H9 (cell line): ENCODE measurements at regions not wholly inside any gene's neighbourhood (a gene's known extent, or its start where the extent isn't known, plus 50 kb on each side); places are given as distances from the start of the nearest gene placed in this dataset.

Source experiments
- DNase-seq: peaks from one replicate; pipeline ENCODE4 v3.0.0-alpha.2; 2017
- H2AFZ ChIP-seq: one replicate; pipeline ENCODE4 v1.6.1; 2013; ENCODE audit warnings: mild to moderate bottlenecking, low read length, control low read depth, moderate library complexity
- H2AK5ac ChIP-seq: 2 replicates; pipeline ENCODE4 v1.6.1; 2013; ENCODE audit warnings: low read length, control low read depth, mixed read lengths; ENCODE audit not compliant: insufficient read length
- H2BK120ac ChIP-seq: one replicate; pipeline ENCODE4 v1.6.1; 2013; ENCODE audit warnings: low read depth, mild to moderate bottlenecking, low read length, control low read depth, inconsistent platforms; ENCODE audit not compliant: poor library complexity, severe bottlenecking
- H2BK12ac ChIP-seq: 2 replicates; pipeline ENCODE4 v1.6.1; 2013; ENCODE audit warnings: low read length, control low read depth, mixed read lengths, low read depth; ENCODE audit not compliant: insufficient read length
- H2BK15ac ChIP-seq: 2 replicates; pipeline ENCODE4 v1.6.1; 2013; ENCODE audit warnings: low read depth, low read length, control low read depth
- H2BK20ac ChIP-seq: one replicate; pipeline ENCODE4 v1.6.1; 2013; ENCODE audit warnings: low read depth, mild to moderate bottlenecking, low read length, control low read depth, inconsistent platforms; ENCODE audit not compliant: poor library complexity, severe bottlenecking
- H2BK5ac ChIP-seq: 2 replicates; pipeline ENCODE4 v1.6.1; 2013; ENCODE audit warnings: low read length, control low read depth, mixed read lengths; ENCODE audit not compliant: insufficient read length
- H3K14ac ChIP-seq: 2 replicates; pipeline ENCODE4 v1.6.1; 2013; ENCODE audit warnings: low read length, control low read depth; ENCODE audit not compliant: insufficient read depth
- H3K18ac ChIP-seq: 2 replicates; pipeline ENCODE4 v1.6.1; 2013; ENCODE audit warnings: low read depth, mild to moderate bottlenecking, mixed read lengths, low read length, control low read depth; ENCODE audit not compliant: insufficient read length
- H3K23ac ChIP-seq: 2 replicates; pipeline ENCODE4 v1.6.1; 2013; ENCODE audit warnings: low read length, control low read depth, mixed read lengths, low read depth; ENCODE audit not compliant: insufficient read length
- H3K23me2 ChIP-seq: 2 replicates; pipeline ENCODE4 v1.6.1; 2013; ENCODE audit warnings: low read depth, mild to moderate bottlenecking, mixed read lengths, low read length, control low read depth; ENCODE audit not compliant: insufficient read length, poor library complexity, severe bottlenecking
- H3K27ac ChIP-seq: 2 replicates; pipeline ENCODE4 v1.5.1; 2013; ENCODE audit warnings: low read length, control low read depth, mixed read lengths, low read depth; ENCODE audit not compliant: insufficient read length
- H3K27me3 ChIP-seq: 2 replicates; pipeline ENCODE4 v1.6.1; 2013; ENCODE audit warnings: low read length, control low read depth, inconsistent platforms; ENCODE audit not compliant: insufficient read depth
- H3K4ac ChIP-seq: 2 replicates; pipeline ENCODE4 v1.6.1; 2013; ENCODE audit warnings: low read depth, mild to moderate bottlenecking, control low read depth, inconsistent platforms, low read length, moderate library complexity
- H3K4me1 ChIP-seq: 2 replicates; pipeline ENCODE4 v1.6.1; 2013; ENCODE audit warnings: low read length, control low read depth, inconsistent platforms; ENCODE audit not compliant: insufficient read depth
- H3K4me2 ChIP-seq: 2 replicates; pipeline ENCODE4 v1.6.1; 2013; ENCODE audit warnings: low read length, control low read depth, mixed read lengths; ENCODE audit not compliant: insufficient read length, insufficient read depth
- H3K56ac ChIP-seq: 2 replicates; pipeline ENCODE4 v1.6.1; 2013; ENCODE audit warnings: low read depth, mild to moderate bottlenecking, mixed read lengths, low read length, control low read depth; ENCODE audit not compliant: insufficient read length
- H3K79me1 ChIP-seq: 2 replicates; pipeline ENCODE4 v1.6.1; 2013; ENCODE audit warnings: low read depth, mild to moderate bottlenecking, moderate library complexity, low read length, control low read depth, inconsistent platforms; ENCODE audit not compliant: insufficient read depth, poor library complexity, severe bottlenecking
- H3K79me2 ChIP-seq: 2 replicates; pipeline ENCODE4 v1.6.1; 2013; ENCODE audit warnings: low read length, control low read depth, inconsistent platforms; ENCODE audit not compliant: insufficient read depth
- H3K9ac ChIP-seq: 2 replicates; pipeline ENCODE4 v1.6.1; 2013; ENCODE audit warnings: low read length, control low read depth, mixed read lengths; ENCODE audit not compliant: insufficient read length; ENCODE audit errors: extremely low read depth
- H3K9me3 ChIP-seq: one replicate; pipeline ENCODE4 v1.6.1; 2013; ENCODE audit warnings: low read depth, low read length, inconsistent platforms; ENCODE audit not compliant: control insufficient read depth
- H3T11ph ChIP-seq: one replicate; pipeline ENCODE4 v1.6.1; 2013; ENCODE audit warnings: mild to moderate bottlenecking, low read length, control low read depth, inconsistent platforms
- H4K20me1 ChIP-seq: one replicate; pipeline ENCODE4 v1.6.1; 2013; ENCODE audit not compliant: control insufficient read depth, insufficient read length, insufficient read depth
- H4K5ac ChIP-seq: 2 replicates; pipeline ENCODE4 v1.6.1; 2013; ENCODE audit warnings: low read depth, mild to moderate bottlenecking, mixed read lengths, low read length, control low read depth; ENCODE audit not compliant: insufficient read length
- H4K8ac ChIP-seq: replicated peaks from 2 replicates; pipeline ENCODE4 v1.6.1; 2013; ENCODE audit warnings: low read length, control low read depth, mixed read lengths, low read depth; ENCODE audit not compliant: insufficient read length
- H4K91ac ChIP-seq: 2 replicates; pipeline ENCODE4 v1.6.1; 2013; ENCODE audit warnings: low read depth, mild to moderate bottlenecking, moderate library complexity, mixed read lengths, low read length, control low read depth; ENCODE audit not compliant: insufficient read length
- H3K27ac Mint-ChIP-seq, 3 experiments: 2 replicates in 2 of 3; 3 replicates in 1 of 3; pipeline ENCODE4 v1.8.0; 2020 to 2021; ENCODE audit warnings: mixed read lengths in 3 of 3, mild to moderate bottlenecking in 1 of 3, moderate library complexity in 1 of 3
- H3K27me3 Mint-ChIP-seq: 2 replicates; pipeline ENCODE4 v1.8.0; 2021; ENCODE audit warnings: low read depth, mild to moderate bottlenecking, moderate library complexity, mixed read lengths
- H3K36me3 Mint-ChIP-seq, 3 experiments: 2 replicates in 2 of 3; 3 replicates in 1 of 3; pipeline ENCODE4 v1.8.0; 2020 to 2021; ENCODE audit warnings: low read depth in 3 of 3, mixed read lengths in 3 of 3; ENCODE audit not compliant: insufficient read depth in 1 of 3
- H3K4me1 Mint-ChIP-seq, 2 experiments: 2 replicates each; pipeline ENCODE4 v1.8.0; 2020; ENCODE audit warnings: mixed read lengths in 2 of 2
- H3K4me3 Mint-ChIP-seq, 2 experiments: 2 replicates in 1 of 2; 3 replicates in 1 of 2; pipeline ENCODE4 v1.8.0; 2020 to 2021; ENCODE audit warnings: mild to moderate bottlenecking in 2 of 2, mixed read lengths in 2 of 2, moderate library complexity in 1 of 2
- H3K9me3 Mint-ChIP-seq, 2 experiments: 2 replicates in 1 of 2; 3 replicates in 1 of 2; pipeline ENCODE4 v1.8.0; 2020; ENCODE audit warnings: mild to moderate bottlenecking in 2 of 2, mixed read lengths in 2 of 2, moderate library complexity in 1 of 2
- CTCF ChIP-seq: fragments of 200-600 bp; sonication (generic); conservative IDR thresholded peaks from 3 replicates; pipeline ENCODE4 v1.8.0; 2021; ENCODE audit warnings: antibody characterized with exemption, mild to moderate bottlenecking
- WGBS: extraction: QIAGEN DNeasy Blood & Tissue Kit; methylation state at CpG from one replicate; pipeline ENCODE4 v1.1.7; 2013; ENCODE audit warnings: missing lambda C conversion rate, low lambda C conversion rate, mixed read lengths; ENCODE audit not compliant: insufficient read length; ENCODE audit errors: extremely low coverage; 5-methylcytosine and 5-hydroxymethylcytosine counted together

GRCh38 chr2:5440174-5440573 lies 252.0 kb upstream of the SOX11 start:
- H3K27me3 Mint-ChIP-seq: no peaks in the 10 kb centered on the region
- Histone ChIP-seq H2BK12ac (no peak overlapping the region), H3K18ac (no peak overlapping the region), H3T11ph (no peak overlapping the region), H3K23me2 (no peaks in the 10 kb centered on the region), H4K20me1 (no peaks in the 10 kb centered on the region), H2BK120ac (no peak overlapping the region), H4K5ac (no peak overlapping the region), H4K91ac (no peak overlapping the region), H3K79me2 (no peaks in the 10 kb centered on the region), H3K9me3 (no peaks in the 10 kb centered on the region), H3K14ac (no peak overlapping the region), H2AK5ac (no peak overlapping the region), H3K79me1 (no peaks in the 10 kb centered on the region), H4K8ac (no peak overlapping the region), H2BK20ac (no peak overlapping the region), H3K4me2 (no peak overlapping the region), H3K27me3 (no peaks in the 10 kb centered on the region), H3K9ac (no peak overlapping the region), H2BK15ac (no peak overlapping the region), H2AFZ (no peak overlapping the region), H2BK5ac (no peak overlapping the region), H3K27ac (no peak overlapping the region), H3K4ac (no peak overlapping the region), H3K23ac (no peak overlapping the region), H3K56ac (no peak overlapping the region), H3K4me1 (no peaks in the 10 kb centered on the region)
- H3K36me3 Mint-ChIP-seq: no peaks in the 10 kb centered on the region; a peak in 1 of 7 replicates
- no peaks in the 10 kb centered on the region for H3K9me3 Mint-ChIP-seq
- H3K4me3 Mint-ChIP-seq: no peak overlapping the region
- DNase-seq: no peak
- H3K4me1 Mint-ChIP-seq: peaks cover 5% of the 10 kb centered on the region in 2 experiments
- no peak for TF ChIP-seq CTCF
- WGBS: no CpG with 5 or more reads among the region's 1 CpG
- H3K27ac Mint-ChIP-seq: no peak overlapping the region
